ENCODE measurements at regions not wholly inside any gene's neighbourhood (a gene's known extent, or its start where the extent isn't known, plus 50 kb on each side); places are given as distances from the start of the nearest gene placed in this dataset.

- TF ChIP-seq ATF3 (IDR thresholded peaks at IDR 0.05) (no peak), TCF7L2 (IDR thresholded peaks at IDR 0.05; ENCODE audit: borderline replicate concordance, extremely low read depth, insufficient read depth, insufficient read length) (no peak), REST (IDR thresholded peaks at IDR 0.05; ENCODE audit: low read depth) (no peak), ZNF274 (IDR thresholded peaks at IDR 0.05; ENCODE audit: low read depth, low read length) (no peak), EZH2 (IDR thresholded peaks at IDR 0.05) (no peak), SRF (IDR thresholded peaks at IDR 0.05; ENCODE audit: low read depth) (no peak)
These were observed 139.7 kb upstream of the GDNF start (continued) for GRCh38 chr5:37979559-37979958.

- H3K36me3 ChIP-seq (ENCODE audit: control insufficient read depth in 1 of 2, insufficient read depth in 2 of 2, low read length in 2 of 2) = no peaks in the 10 kb centered on the region
- H3K4me1 ChIP-seq (ENCODE audit: control insufficient read depth in 1 of 2, insufficient read depth in 2 of 2, low read length in 2 of 2) = no peaks in the 10 kb centered on the region
- H3K79me2 ChIP-seq (ENCODE audit: insufficient read depth, low read length) = no peaks in the 10 kb centered on the region
- DNase-seq (ENCODE audit: low read depth, low spot score) (no peak), ATAC-seq (no peak)
- no peaks in the 10 kb centered on the region for H4K20me1 ChIP-seq (ENCODE audit: insufficient read depth)
- no peak overlapping the region for H3K9ac ChIP-seq (ENCODE audit: low read length)
- ChIA-PET CTCF (no interaction called here), RAD21 (ENCODE audit: low non-redundant PET in 1 of 2, low total read pairs in 2 of 2, uncharacterized antibody in 2 of 2, unreplicated experiment in 2 of 2) (no interaction called here), POLR2A (no interaction called here)
- no peaks in the 10 kb centered on the region for H3K9me2 ChIP-seq (ENCODE audit: insufficient read depth)
- no peak overlapping the region for H3K4me2 ChIP-seq (ENCODE audit: low read length)
- 0 out of 2 replicates have a peak, but pooled peaks cover 3% of the 10 kb centered on the region for H3K27me3 ChIP-seq (ENCODE audit: insufficient read depth, low read length)
- no peaks in the 10 kb centered on the region for H3K9me3 ChIP-seq (ENCODE audit: control insufficient read depth in 1 of 2, insufficient read depth in 1 of 2, low read depth in 1 of 2, low read length in 2 of 2)
- intact Hi-C loops (cut with micrococcal nuclease) = no loop called here
- H2AFZ ChIP-seq (ENCODE audit: low read depth, low read length, poor library complexity, severe bottlenecking) = no peak overlapping the region
- TF ChIP-seq SRF (IDR thresholded peaks at IDR 0.05; ENCODE audit: low read depth) = no peak
- no peak overlapping the region for H3K27ac ChIP-seq (ENCODE audit: low read depth, low read length)
- no TSS peak for BruUV-seq (replicated peaks)
- no peak overlapping the region for H3K4me3 ChIP-seq (replicated peaks in 1 of 2; ENCODE audit: low read depth in 1 of 2, low read length in 2 of 2)
These were observed 135.7 kb upstream of the GDNF start for GRCh38 chr5:37975531-37975930.
